GM12878 (cell line): ENCODE measurements at regions not wholly inside any gene's neighbourhood (a gene's known extent, or its start where the extent isn't known, plus 50 kb on each side); places are given as distances from the start of the nearest gene placed in this dataset.

Experiments
- CBFB ChIP-seq: IDR thresholded peaks from 2 replicates; pipeline ENCODE4 v1.6.1; 2016; ENCODE audit warnings: antibody characterized with exemption, low read depth
- HDAC6 ChIP-seq: fragments of 200-600 bp; sonication (generic); IDR thresholded peaks from one replicate; pipeline ENCODE4 v1.8.0; 2017; ENCODE audit warnings: antibody characterized with exemption; ENCODE audit not compliant: unreplicated experiment
- POU2F2 ChIP-seq: IDR thresholded peaks from 3 replicates; pipeline ENCODE4 v1.6.1; 2011; ENCODE audit warnings: low read depth, mild to moderate bottlenecking, low read length, borderline replicate concordance
- SMC3 ChIP-seq: IDR thresholded peaks from 2 replicates; pipeline ENCODE4 v1.6.1; 2011; ENCODE audit warnings: low read length, improper control_type of control experiment, borderline replicate concordance
- YBX1 ChIP-seq: fragments of 450-650 bp; IDR thresholded peaks from 2 replicates; pipeline ENCODE4 v1.6.1; 2016; ENCODE audit warnings: antibody characterized with exemption
- ZZZ3 ChIP-seq: IDR thresholded peaks from 2 replicates; pipeline ENCODE4 v1.6.1; 2011; ENCODE audit warnings: low read depth; ENCODE audit not compliant: control insufficient read depth, insufficient read length
- TF ChIP-seq, protein P1 (sequence below): fragments of 450-650 bp; IDR thresholded peaks from 2 replicates; pipeline ENCODE4 v1.6.1; 2018; ENCODE audit warnings: borderline replicate concordance, mild to moderate bottlenecking; ENCODE audit not compliant: partially characterized antibody
- TF ChIP-seq, protein P2 (sequence below): IDR thresholded peaks from 2 replicates; pipeline ENCODE4 v1.6.1; 2011; ENCODE audit warnings: low read depth, low read length, improper control_type of control experiment, borderline replicate concordance
- TF ChIP-seq, protein P3 (sequence below), 3 experiments: IDR thresholded peaks in 2 of 3; conservative IDR thresholded peaks in 1 of 3; 2 replicates each; pipeline ENCODE4 v1.5.1; 2011; ENCODE audit warnings: low read depth in 3 of 3, low read length in 3 of 3, mild to moderate bottlenecking in 3 of 3, control low read depth in 2 of 3, moderate library complexity in 2 of 3, inconsistent platforms in 1 of 3, mixed read lengths in 1 of 3; ENCODE audit not compliant: control insufficient read depth in 2 of 3, insufficient read depth in 1 of 3; ENCODE audit errors: extremely low read depth in 1 of 3

DNA sequence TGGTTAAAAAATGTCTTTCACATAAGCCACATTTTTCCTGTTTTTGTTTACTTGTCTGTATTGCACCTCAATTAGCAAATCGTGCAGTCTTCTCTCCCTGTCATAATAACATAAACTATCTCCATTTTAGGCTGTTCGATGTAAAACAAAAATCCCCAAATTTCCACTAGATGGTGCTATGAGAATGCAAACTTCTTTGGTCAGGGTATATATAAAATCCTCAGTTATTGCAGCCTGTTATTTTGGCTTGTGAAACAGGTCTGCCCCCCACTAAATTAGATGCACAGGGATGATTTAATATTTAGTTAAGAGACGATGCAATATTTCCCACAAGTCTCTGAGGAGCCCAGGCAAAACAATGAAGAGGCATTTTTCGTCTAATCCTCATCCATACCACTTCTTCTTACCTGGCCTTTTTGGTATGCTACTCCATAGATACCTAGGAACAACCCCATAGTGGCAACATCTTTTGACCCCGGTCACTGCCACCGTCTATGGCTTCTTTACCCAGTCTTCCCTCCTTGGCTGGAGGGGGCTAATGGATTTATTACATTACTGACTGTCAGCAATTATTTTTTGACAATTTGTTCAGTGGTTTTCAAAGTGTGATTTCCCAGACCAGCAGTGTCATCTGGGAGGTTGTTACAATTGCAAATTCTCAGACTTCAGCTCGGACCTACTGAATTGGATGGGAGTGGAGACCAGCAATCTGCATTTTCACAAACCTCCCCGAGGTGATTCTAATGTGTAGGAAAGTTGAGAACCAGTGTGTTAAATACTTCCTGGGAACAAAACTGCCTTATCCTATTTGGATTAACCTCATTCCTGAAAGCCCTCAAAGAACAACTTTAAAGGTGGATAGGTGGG lies 117.4 kb upstream of the CWC22 start (continued):
- TF ChIP-seq YBX1 (no peak), CBFB (no peak), POU2F2 (no peak), SMC3 (peak; percentile 40; the same call in 1 of the 2 replicates), HDAC6 (no peak), ZZZ3 (no peak)
- TF ChIP-seq, protein P1, sequence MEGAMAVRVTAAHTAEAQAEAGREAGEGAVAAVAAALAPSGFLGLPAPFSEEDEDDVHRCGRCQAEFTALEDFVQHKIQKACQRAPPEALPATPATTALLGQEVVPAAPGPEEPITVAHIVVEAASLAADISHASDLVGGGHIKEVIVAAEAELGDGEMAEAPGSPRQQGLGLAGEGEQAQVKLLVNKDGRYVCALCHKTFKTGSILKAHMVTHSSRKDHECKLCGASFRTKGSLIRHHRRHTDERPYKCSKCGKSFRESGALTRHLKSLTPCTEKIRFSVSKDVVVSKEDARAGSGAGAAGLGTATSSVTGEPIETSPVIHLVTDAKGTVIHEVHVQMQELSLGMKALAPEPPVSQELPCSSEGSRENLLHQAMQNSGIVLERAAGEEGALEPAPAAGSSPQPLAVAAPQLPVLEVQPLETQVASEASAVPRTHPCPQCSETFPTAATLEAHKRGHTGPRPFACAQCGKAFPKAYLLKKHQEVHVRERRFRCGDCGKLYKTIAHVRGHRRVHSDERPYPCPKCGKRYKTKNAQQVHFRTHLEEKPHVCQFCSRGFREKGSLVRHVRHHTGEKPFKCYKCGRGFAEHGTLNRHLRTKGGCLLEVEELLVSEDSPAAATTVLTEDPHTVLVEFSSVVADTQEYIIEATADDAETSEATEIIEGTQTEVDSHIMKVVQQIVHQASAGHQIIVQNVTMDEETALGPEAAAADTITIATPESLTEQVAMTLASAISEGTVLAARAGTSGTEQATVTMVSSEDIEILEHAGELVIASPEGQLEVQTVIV, result no peak
- TF ChIP-seq, protein P2, sequence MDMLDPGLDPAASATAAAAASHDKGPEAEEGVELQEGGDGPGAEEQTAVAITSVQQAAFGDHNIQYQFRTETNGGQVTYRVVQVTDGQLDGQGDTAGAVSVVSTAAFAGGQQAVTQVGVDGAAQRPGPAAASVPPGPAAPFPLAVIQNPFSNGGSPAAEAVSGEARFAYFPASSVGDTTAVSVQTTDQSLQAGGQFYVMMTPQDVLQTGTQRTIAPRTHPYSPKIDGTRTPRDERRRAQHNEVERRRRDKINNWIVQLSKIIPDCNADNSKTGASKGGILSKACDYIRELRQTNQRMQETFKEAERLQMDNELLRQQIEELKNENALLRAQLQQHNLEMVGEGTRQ, result no peak
- TF ChIP-seq, protein P3, sequence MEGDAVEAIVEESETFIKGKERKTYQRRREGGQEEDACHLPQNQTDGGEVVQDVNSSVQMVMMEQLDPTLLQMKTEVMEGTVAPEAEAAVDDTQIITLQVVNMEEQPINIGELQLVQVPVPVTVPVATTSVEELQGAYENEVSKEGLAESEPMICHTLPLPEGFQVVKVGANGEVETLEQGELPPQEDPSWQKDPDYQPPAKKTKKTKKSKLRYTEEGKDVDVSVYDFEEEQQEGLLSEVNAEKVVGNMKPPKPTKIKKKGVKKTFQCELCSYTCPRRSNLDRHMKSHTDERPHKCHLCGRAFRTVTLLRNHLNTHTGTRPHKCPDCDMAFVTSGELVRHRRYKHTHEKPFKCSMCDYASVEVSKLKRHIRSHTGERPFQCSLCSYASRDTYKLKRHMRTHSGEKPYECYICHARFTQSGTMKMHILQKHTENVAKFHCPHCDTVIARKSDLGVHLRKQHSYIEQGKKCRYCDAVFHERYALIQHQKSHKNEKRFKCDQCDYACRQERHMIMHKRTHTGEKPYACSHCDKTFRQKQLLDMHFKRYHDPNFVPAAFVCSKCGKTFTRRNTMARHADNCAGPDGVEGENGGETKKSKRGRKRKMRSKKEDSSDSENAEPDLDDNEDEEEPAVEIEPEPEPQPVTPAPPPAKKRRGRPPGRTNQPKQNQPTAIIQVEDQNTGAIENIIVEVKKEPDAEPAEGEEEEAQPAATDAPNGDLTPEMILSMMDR (IDR thresholded peaks at IDR 0.05 in 2 of 3, conservative IDR thresholded peaks at IDR 0.05 in 1 of 3; ENCODE audit: control insufficient read depth in 2 of 3, extremely low read depth in 1 of 3, insufficient read depth in 1 of 3, low read depth in 3 of 3, low read length in 3 of 3), result peak; percentile 45 to 57 (median 55); a peak in 5 of 6 replicates
